Ovary (tissue), 7 donors: ENCODE measurements at regions not wholly inside any gene's neighbourhood (a gene's known extent, or its start where the extent isn't known, plus 50 kb on each side); places are given as distances from the start of the nearest gene placed in this dataset.

Source experiments
- DNase-seq, 5 donors: peaks; one replicate each; pipeline ENCODE4 v3.0.0-alpha.2; 2019 to 2020
- H3K27ac ChIP-seq, 2 donors: fragments of 200-600 bp; one replicate each; pipeline versions ENCODE4 v1.5.1 to v1.8.0; 2019 to 2022
- H3K27me3 ChIP-seq: fragments of 200-600 bp; one replicate; pipeline ENCODE4 v1.8.0; 2022
- H3K36me3 ChIP-seq: fragments of 200-600 bp; sonication (generic); one replicate; pipeline ENCODE4 v1.5.1; 2019
- H3K4me1 ChIP-seq: one replicate; pipeline ENCODE4 v1.8.1; 2013; ENCODE audit warnings: mild to moderate bottlenecking, moderate library complexity; ENCODE audit not compliant: insufficient read depth
- H3K4me3 ChIP-seq: fragments of 200-600 bp; sonication (generic); one replicate; pipeline ENCODE4 v1.5.1; 2017
- H3K9me3 ChIP-seq, 2 donors: fragments of 200-600 bp in 1 of 2; sonication (generic) in 1 of 2; one replicate each; pipeline versions ENCODE4 v1.5.1 to v1.8.1; 2013 to 2019; ENCODE audit warnings: mild to moderate bottlenecking in 1 of 2, moderate library complexity in 1 of 2
- EP300 ChIP-seq: sonication (generic); formaldehyde crosslinking; IDR thresholded peaks from one replicate; pipeline ENCODE4 v1.6.1; 2017; ENCODE audit warnings: antibody characterized with exemption
- POLR2A ChIP-seq: fragments of 450-650 bp; IDR thresholded peaks from one replicate; pipeline ENCODE4 v1.6.1; 2017; ENCODE audit warnings: antibody characterized with exemption, mild to moderate bottlenecking, moderate library complexity
- WGBS, 3 donors: extraction: QIAGEN DNeasy Blood & Tissue Kit in 1 of 3; methylation state at CpG; one replicate each; pipeline versions ENCODE4 v1.1.5 to v1.1.7; 2013 to 2017; 5-methylcytosine and 5-hydroxymethylcytosine counted together
- intact Hi-C, 4 donors: fragments of 100-400 bp; cut with DNase I; formaldehyde crosslinking; loops; one replicate each; pipeline versions ENCODE4 v1.11.0 to v1.15.1; 2022 to 2023
- TF ChIP-seq, protein P1 (sequence below), 3 donors: fragments of 450-650 bp in 2 of 3; fragments of 200-600 bp in 1 of 3; IDR thresholded peaks; one replicate each; pipeline versions ENCODE4 v1.5.1 to v1.8.0; 2016 to 2022; ENCODE audit warnings: antibody characterized with exemption in 3 of 3, mild to moderate bottlenecking in 1 of 3
- donor health status: DM: no; HTN: no; CAD: no; lungs with moderate emphysema.
- donor health status: DM: no; HTN: no; CAD: no.
- donor health status: Bipolar disorder and iron deficiency.
- donor health status: DM: no; HTN: no; CAD: no.
- donor health status: DM: yes; HTN: yes; CAD: no.

DNA sequence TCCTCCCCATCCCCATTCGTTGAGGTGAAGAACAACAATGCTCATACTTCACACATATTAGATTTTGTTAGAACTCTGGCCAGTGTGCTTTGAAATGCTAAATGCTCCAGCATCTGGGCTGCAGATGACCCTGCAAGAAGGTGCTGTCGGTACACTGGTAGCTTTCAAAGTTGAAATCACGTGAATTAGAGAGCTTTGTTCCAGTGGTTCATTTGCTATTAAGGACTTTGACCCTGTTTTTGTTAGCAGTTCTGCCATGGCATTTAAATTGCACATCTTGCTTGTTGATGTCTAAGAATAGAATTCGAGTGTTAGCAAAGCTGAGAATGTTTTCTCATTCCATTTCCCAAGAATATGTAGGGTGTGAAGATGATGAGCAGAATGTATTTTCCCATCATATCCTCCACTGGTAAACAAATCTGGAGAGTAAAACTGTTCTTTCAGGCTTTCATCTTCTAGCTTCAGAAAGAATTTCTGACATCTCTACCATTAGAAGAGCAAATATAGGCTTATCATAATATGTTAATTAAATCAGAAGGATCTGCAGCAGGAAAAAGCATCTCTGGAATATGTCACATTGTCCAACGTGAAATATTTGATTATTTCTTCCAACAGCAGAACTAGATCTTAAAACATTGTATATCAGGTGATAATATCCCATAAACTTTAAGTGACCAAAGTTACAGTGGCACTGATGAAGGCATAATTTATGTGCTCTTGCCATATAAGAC is 98.8 kb upstream of the PDE3A start:
- H3K4me3 ChIP-seq = no peak overlapping the region
- H3K27me3 ChIP-seq = no peaks in the 10 kb centered on the region
- TF ChIP-seq EP300 (no peak), POLR2A (no peak)
- TF ChIP-seq, protein P1, sequence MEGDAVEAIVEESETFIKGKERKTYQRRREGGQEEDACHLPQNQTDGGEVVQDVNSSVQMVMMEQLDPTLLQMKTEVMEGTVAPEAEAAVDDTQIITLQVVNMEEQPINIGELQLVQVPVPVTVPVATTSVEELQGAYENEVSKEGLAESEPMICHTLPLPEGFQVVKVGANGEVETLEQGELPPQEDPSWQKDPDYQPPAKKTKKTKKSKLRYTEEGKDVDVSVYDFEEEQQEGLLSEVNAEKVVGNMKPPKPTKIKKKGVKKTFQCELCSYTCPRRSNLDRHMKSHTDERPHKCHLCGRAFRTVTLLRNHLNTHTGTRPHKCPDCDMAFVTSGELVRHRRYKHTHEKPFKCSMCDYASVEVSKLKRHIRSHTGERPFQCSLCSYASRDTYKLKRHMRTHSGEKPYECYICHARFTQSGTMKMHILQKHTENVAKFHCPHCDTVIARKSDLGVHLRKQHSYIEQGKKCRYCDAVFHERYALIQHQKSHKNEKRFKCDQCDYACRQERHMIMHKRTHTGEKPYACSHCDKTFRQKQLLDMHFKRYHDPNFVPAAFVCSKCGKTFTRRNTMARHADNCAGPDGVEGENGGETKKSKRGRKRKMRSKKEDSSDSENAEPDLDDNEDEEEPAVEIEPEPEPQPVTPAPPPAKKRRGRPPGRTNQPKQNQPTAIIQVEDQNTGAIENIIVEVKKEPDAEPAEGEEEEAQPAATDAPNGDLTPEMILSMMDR (IDR thresholded peaks at IDR 0.05) = no peak
- no peak for DNase-seq
- H3K4me1 ChIP-seq = no peaks in the 10 kb centered on the region
- intact Hi-C loops = no loop called here
- H3K9me3 ChIP-seq = no peaks in the 10 kb centered on the region
- no peaks in the 10 kb centered on the region for H3K36me3 ChIP-seq
- H3K27ac ChIP-seq = no peak overlapping the region
- WGBS, 3 donors = 53 to 70% (median 62%) methylated on average over 5 of the region's 5 CpGs

DNA sequence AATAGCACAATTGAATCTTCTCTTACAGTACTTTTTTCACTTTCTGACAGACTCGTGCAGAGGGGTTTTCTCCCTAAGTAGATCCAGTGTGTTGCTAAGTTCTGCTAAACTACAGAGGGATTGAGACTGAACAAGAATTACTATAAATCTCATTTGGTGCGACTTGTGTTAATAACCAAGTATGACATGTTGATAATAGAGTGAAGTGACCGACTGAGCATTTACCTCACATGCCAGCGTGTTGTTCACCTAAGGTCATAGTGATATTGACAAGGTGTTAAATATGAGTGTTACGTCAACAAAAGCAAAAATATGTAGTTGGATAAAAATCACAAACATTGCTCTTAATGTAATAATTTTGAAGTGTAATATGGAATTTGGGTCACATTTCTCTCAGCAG is 97.8 kb upstream of the PDE3A start:
- Histone ChIP-seq H3K36me3 (no peaks in the 10 kb centered on the region), H3K27ac (no peak overlapping the region), H3K4me1 (no peaks in the 10 kb centered on the region), H3K27me3 (no peaks in the 10 kb centered on the region), H3K4me3 (no peak overlapping the region), H3K9me3 (no peaks in the 10 kb centered on the region)
- TF ChIP-seq, protein P1 (IDR thresholded peaks at IDR 0.05) = no peak
- TF ChIP-seq POLR2A (no peak), EP300 (no peak)
- intact Hi-C loops = no loop called here
- no peak for DNase-seq
- 69 to 77% (median 77%) methylated on average over 5 of the region's 5 CpGs for WGBS, 3 donors

DNA sequence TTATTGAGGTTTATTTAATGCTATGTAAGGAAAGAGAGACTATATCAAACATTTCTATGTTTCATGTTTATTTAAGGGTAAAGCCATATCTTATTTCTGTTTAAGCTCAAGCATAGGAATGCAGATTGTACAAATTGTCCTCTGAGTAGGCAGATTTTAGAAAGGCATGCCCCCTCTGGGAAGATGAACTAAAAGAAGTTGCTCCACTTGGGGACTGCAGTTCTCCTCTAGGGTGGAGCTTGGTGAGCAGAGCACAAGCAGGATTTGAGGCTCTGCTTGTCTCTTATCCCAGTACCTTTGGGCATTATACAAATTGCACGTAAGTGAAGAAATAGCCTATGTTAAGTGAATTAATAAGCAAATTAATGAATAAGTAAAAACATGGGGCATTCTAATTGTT is 96.2 kb upstream of the PDE3A start:
- H3K36me3 ChIP-seq = no peaks in the 10 kb centered on the region
- no peak overlapping the region for H3K27ac ChIP-seq
- H3K4me3 ChIP-seq = no peak overlapping the region
- intact Hi-C loops = no loop called here
- no peak for TF ChIP-seq EP300
- no peak for TF ChIP-seq POLR2A
- TF ChIP-seq, protein P1 (IDR thresholded peaks at IDR 0.05) = no peak
- no peak for DNase-seq
- 78 to 95% (median 90%) methylated on average over 1 of the region's 1 CpG for WGBS, 3 donors
- H3K9me3 ChIP-seq = no peaks in the 10 kb centered on the region
- no peaks in the 10 kb centered on the region for H3K4me1 ChIP-seq
- H3K27me3 ChIP-seq = no peaks in the 10 kb centered on the region

DNA sequence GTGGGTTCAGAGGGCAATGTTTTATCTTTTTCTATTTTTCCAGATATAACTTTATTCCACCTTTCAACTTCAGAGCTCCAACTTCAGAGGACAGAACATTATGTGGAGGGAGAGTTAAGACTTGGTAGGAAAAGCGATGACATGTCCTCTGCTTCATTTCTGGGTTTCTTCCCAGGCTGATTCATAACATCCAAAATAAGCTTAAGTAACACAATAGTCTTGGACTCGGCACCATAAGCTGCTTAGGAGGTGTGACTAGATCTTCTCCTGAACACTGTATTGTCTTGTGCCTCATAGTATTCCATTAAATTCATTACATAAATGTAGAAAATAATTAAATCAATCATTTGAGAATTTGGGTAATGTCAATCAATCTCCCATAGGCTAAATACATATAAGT is 95.5 kb upstream of the PDE3A start:
- no peaks in the 10 kb centered on the region for H3K4me1 ChIP-seq
- no peaks in the 10 kb centered on the region for H3K9me3 ChIP-seq
- intact Hi-C loops = no loop called here
- TF ChIP-seq, protein P1 (IDR thresholded peaks at IDR 0.05) = no peak
- TF ChIP-seq POLR2A (no peak), EP300 (no peak)
- no peak for DNase-seq
- no peaks in the 10 kb centered on the region for H3K36me3 ChIP-seq
- WGBS, 3 donors = 60 to 79% (median 74%) methylated on average over 2 of the region's 2 CpGs
- no peak overlapping the region for H3K4me3 ChIP-seq
- H3K27me3 ChIP-seq = no peaks in the 10 kb centered on the region
- H3K27ac ChIP-seq = no peak overlapping the region
